GM23338 (cell line): ENCODE measurements at regions not wholly inside any gene's neighbourhood (a gene's known extent, or its start where the extent isn't known, plus 50 kb on each side); places are given as distances from the start of the nearest gene placed in this dataset.

Experiments
- CREB1 ChIP-seq: fragments of 250-450 bp; sonication (Bioruptor Pico); IDR thresholded peaks from 2 replicates; pipeline ENCODE4 v1.5.0; 2020; ENCODE audit warnings: low read depth, mild to moderate bottlenecking, moderate library complexity
- CTCF ChIP-seq, 2 experiments: fragments of 200-600 bp in 1 of 2; sonication (generic) in 1 of 2; conservative IDR thresholded peaks; 2 replicates each; pipeline versions ENCODE4 v1.5.1 to v1.6.1; 2016 to 2017; ENCODE audit warnings: antibody characterized with exemption in 2 of 2, low read depth in 2 of 2, mild to moderate bottlenecking in 2 of 2, moderate library complexity in 1 of 2
- EZH2 ChIP-seq: fragments of 200-600 bp; sonication (generic); IDR thresholded peaks from one replicate; pipeline ENCODE4 v1.8.0; 2017; ENCODE audit warnings: antibody characterized with exemption, mild to moderate bottlenecking, low read depth; ENCODE audit not compliant: unreplicated experiment
- EZH2phosphoT487 ChIP-seq: fragments of 200-600 bp; sonication (generic); IDR thresholded peaks from one replicate; pipeline ENCODE4 v1.8.1; 2018; ENCODE audit warnings: antibody characterized with exemption; ENCODE audit not compliant: unreplicated experiment
- JUNB ChIP-seq: IDR thresholded peaks from one replicate; pipeline ENCODE4 v1.6.1; 2016; ENCODE audit warnings: antibody characterized with exemption; ENCODE audit not compliant: unreplicated experiment
- NANOG ChIP-seq: IDR thresholded peaks from 2 replicates; pipeline ENCODE4 v1.6.1; 2016; ENCODE audit warnings: antibody characterized with exemption, borderline replicate concordance
- POLR2AphosphoS5 ChIP-seq: IDR thresholded peaks from 2 replicates; pipeline ENCODE4 v1.6.1; 2016; ENCODE audit warnings: antibody characterized with exemption, low read depth
- STAT1 ChIP-seq: IDR thresholded peaks from one replicate; pipeline ENCODE4 v1.6.1; 2016; ENCODE audit warnings: antibody characterized with exemption; ENCODE audit not compliant: unreplicated experiment
- ZNF331 ChIP-seq: fragments of 250-450 bp; sonication (Bioruptor Pico); IDR thresholded peaks from 2 replicates; pipeline ENCODE4 v1.5.0; 2020; ENCODE audit warnings: low read depth, mild to moderate bottlenecking, moderate library complexity
- TF ChIP-seq, protein P1 (sequence below): IDR thresholded peaks from 2 replicates; pipeline ENCODE4 v1.6.1; 2016; ENCODE audit warnings: antibody characterized with exemption
- TF ChIP-seq, protein P2 (sequence below): IDR thresholded peaks from one replicate; pipeline ENCODE4 v1.6.1; 2018; ENCODE audit warnings: antibody characterized with exemption; ENCODE audit not compliant: unreplicated experiment
- TF ChIP-seq, protein P3 (sequence below): fragments of 250-450 bp; sonication (Bioruptor Pico); IDR thresholded peaks from 2 replicates; pipeline ENCODE4 v1.5.0; 2020; ENCODE audit warnings: mild to moderate bottlenecking, moderate library complexity

DNA sequence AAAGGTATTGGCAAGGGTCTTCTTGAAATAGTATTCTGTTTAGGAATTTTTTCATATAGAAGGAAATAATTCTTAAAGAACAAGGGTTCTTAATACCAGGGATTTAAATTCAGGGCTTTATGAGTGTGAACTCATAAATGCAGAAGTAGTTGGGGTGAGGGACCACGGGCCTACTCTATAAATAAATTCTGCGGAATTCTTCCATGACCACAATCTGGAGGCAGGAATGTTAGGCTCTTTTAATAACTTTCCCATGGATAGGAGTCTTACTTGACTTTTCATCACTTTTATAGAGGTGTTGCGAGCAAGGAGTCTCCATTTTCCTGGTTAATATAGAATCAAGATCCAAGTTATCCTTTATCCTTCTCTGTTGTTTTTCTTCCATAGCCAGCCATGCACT lies 76.7 kb upstream of the SLC4A4 start:
- TF ChIP-seq, protein P1, sequence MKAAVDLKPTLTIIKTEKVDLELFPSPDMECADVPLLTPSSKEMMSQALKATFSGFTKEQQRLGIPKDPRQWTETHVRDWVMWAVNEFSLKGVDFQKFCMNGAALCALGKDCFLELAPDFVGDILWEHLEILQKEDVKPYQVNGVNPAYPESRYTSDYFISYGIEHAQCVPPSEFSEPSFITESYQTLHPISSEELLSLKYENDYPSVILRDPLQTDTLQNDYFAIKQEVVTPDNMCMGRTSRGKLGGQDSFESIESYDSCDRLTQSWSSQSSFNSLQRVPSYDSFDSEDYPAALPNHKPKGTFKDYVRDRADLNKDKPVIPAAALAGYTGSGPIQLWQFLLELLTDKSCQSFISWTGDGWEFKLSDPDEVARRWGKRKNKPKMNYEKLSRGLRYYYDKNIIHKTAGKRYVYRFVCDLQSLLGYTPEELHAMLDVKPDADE: no peak
- TF ChIP-seq CTCF (conservative IDR thresholded peaks at IDR 0.05; ENCODE audit: low read depth in 2 of 2): no peak
- TF ChIP-seq EZH2: no peak
- no peak for TF ChIP-seq POLR2AphosphoS5
- no peak for TF ChIP-seq CREB1 (CRISPR knock-in tag)
- TF ChIP-seq STAT1: no peak
- no peak for TF ChIP-seq EZH2phosphoT487
- TF ChIP-seq, protein P2, sequence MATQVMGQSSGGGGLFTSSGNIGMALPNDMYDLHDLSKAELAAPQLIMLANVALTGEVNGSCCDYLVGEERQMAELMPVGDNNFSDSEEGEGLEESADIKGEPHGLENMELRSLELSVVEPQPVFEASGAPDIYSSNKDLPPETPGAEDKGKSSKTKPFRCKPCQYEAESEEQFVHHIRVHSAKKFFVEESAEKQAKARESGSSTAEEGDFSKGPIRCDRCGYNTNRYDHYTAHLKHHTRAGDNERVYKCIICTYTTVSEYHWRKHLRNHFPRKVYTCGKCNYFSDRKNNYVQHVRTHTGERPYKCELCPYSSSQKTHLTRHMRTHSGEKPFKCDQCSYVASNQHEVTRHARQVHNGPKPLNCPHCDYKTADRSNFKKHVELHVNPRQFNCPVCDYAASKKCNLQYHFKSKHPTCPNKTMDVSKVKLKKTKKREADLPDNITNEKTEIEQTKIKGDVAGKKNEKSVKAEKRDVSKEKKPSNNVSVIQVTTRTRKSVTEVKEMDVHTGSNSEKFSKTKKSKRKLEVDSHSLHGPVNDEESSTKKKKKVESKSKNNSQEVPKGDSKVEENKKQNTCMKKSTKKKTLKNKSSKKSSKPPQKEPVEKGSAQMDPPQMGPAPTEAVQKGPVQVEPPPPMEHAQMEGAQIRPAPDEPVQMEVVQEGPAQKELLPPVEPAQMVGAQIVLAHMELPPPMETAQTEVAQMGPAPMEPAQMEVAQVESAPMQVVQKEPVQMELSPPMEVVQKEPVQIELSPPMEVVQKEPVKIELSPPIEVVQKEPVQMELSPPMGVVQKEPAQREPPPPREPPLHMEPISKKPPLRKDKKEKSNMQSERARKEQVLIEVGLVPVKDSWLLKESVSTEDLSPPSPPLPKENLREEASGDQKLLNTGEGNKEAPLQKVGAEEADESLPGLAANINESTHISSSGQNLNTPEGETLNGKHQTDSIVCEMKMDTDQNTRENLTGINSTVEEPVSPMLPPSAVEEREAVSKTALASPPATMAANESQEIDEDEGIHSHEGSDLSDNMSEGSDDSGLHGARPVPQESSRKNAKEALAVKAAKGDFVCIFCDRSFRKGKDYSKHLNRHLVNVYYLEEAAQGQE: no peak
- no peak for TF ChIP-seq JUNB
- TF ChIP-seq NANOG: no peak
- TF ChIP-seq ZNF331: no peak
- TF ChIP-seq, protein P3, sequence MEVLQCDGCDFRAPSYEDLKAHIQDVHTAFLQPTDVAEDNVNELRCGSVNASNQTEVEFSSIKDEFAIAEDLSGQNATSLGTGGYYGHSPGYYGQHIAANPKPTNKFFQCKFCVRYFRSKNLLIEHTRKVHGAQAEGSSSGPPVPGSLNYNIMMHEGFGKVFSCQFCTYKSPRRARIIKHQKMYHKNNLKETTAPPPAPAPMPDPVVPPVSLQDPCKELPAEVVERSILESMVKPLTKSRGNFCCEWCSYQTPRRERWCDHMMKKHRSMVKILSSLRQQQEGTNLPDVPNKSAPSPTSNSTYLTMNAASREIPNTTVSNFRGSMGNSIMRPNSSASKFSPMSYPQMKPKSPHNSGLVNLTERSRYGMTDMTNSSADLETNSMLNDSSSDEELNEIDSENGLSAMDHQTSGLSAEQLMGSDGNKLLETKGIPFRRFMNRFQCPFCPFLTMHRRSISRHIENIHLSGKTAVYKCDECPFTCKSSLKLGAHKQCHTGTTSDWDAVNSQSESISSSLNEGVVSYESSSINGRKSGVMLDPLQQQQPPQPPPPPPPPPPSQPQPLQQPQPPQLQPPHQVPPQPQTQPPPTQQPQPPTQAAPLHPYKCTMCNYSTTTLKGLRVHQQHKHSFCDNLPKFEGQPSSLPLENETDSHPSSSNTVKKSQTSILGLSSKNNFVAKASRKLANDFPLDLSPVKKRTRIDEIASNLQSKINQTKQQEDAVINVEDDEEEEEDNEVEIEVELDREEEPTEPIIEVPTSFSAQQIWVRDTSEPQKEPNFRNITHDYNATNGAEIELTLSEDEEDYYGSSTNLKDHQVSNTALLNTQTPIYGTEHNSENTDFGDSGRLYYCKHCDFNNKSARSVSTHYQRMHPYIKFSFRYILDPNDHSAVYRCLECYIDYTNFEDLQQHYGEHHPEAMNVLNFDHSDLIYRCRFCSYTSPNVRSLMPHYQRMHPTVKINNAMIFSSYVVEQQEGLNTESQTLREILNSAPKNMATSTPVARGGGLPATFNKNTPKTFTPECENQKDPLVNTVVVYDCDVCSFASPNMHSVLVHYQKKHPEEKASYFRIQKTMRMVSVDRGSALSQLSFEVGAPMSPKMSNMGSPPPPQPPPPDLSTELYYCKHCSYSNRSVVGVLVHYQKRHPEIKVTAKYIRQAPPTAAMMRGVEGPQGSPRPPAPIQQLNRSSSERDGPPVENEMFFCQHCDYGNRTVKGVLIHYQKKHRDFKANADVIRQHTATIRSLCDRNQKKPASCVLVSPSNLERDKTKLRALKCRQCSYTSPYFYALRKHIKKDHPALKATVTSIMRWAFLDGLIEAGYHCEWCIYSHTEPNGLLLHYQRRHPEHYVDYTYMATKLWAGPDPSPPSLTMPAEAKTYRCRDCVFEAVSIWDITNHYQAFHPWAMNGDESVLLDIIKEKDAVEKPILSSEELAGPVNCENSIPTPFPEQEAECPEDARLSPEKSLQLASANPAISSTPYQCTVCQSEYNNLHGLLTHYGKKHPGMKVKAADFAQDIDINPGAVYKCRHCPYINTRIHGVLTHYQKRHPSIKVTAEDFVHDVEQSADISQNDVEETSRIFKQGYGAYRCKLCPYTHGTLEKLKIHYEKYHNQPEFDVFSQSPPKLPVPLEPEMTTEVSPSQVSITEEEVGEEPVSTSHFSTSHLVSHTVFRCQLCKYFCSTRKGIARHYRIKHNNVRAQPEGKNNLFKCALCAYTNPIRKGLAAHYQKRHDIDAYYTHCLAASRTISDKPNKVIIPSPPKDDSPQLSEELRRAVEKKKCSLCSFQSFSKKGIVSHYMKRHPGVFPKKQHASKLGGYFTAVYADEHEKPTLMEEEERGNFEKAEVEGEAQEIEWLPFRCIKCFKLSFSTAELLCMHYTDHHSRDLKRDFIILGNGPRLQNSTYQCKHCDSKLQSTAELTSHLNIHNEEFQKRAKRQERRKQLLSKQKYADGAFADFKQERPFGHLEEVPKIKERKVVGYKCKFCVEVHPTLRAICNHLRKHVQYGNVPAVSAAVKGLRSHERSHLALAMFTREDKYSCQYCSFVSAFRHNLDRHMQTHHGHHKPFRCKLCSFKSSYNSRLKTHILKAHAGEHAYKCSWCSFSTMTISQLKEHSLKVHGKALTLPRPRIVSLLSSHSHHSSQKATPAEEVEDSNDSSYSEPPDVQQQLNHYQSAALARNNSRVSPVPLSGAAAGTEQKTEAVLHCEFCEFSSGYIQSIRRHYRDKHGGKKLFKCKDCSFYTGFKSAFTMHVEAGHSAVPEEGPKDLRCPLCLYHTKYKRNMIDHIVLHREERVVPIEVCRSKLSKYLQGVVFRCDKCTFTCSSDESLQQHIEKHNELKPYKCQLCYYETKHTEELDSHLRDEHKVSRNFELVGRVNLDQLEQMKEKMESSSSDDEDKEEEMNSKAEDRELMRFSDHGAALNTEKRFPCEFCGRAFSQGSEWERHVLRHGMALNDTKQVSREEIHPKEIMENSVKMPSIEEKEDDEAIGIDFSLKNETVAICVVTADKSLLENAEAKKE (CRISPR knock-in tag): no peak
